PC-3 (cell line): ENCODE measurements at regions not wholly inside any gene's neighbourhood (a gene's known extent, or its start where the extent isn't known, plus 50 kb on each side); places are given as distances from the start of the nearest gene placed in this dataset.

Experiments used
- ATAC-seq: fragments of 200-7000 bp; cut with Tn5 transposase; 2 replicates; pipeline ENCODE4 v1.9.1; 2020; ENCODE audit warnings: mild to moderate bottlenecking, moderate library complexity
- BruUV-seq: library from RNA; stranded (reverse); fragments of 400-500 nt; replicated peaks from 2 replicates; lab custom pipeline; 2021; lab: Mats Ljungman, UMichigan
- CTCF ChIA-PET: fragments of 300-600 bp; sonication (Branson Sonifier 250); formaldehyde crosslinking; loops from one replicate; lab custom pipeline; 2022; ENCODE audit warnings: antibody characterized with exemption; lab: Charles Lee
- POLR2A ChIA-PET: fragments of 300-600 bp; sonication (Branson Sonifier 250); formaldehyde crosslinking; loops from one replicate; lab custom pipeline; 2022; ENCODE audit warnings: antibody characterized with exemption; ENCODE audit not compliant: unreplicated experiment; lab: Charles Lee
- DNase-seq: peaks from one replicate; pipeline ENCODE4 v3.0.0-alpha.2; 2015
- H2AFZ ChIP-seq: fragments of 300-600 bp; sonication (generic); 2 replicates; pipeline ENCODE4 v1.6.0; 2016; ENCODE audit warnings: antibody characterized with exemption, low read length
- H3F3A ChIP-seq: fragments of 300-600 bp; sonication (generic); one replicate; pipeline ENCODE4 v1.6.0; 2017; ENCODE audit warnings: antibody characterized with exemption, low read length, control low read depth, mild to moderate bottlenecking; ENCODE audit not compliant: unreplicated experiment
- H3K27ac ChIP-seq: fragments of 300-600 bp; sonication (generic); 2 replicates; pipeline ENCODE4 v1.5.1; 2016; ENCODE audit warnings: mild to moderate bottlenecking, low read length
- H3K27me3 ChIP-seq: fragments of 300-600 bp; sonication (generic); 2 replicates; pipeline ENCODE4 v1.6.1; 2016; ENCODE audit warnings: low read length, mixed read lengths
- H3K36me3 ChIP-seq: fragments of 300-600 bp; sonication (generic); 2 replicates; pipeline ENCODE4 v1.6.1; 2016; ENCODE audit warnings: low read depth, mixed run types, low read length, mixed read lengths
- H3K4me1 ChIP-seq: fragments of 300-600 bp; sonication (generic); 2 replicates; pipeline ENCODE4 v1.5.1; 2016; ENCODE audit warnings: low read length; ENCODE audit not compliant: insufficient read depth
- H3K4me2 ChIP-seq: fragments of 300-600 bp; sonication (generic); 2 replicates; pipeline ENCODE4 v1.6.0; 2016; ENCODE audit warnings: low read length
- H3K4me3 ChIP-seq: fragments of 300-600 bp; sonication (generic); 2 replicates; pipeline ENCODE4 v1.5.1; 2016; ENCODE audit warnings: mild to moderate bottlenecking, low read length, mixed read lengths
- H3K79me2 ChIP-seq: fragments of 300-600 bp; sonication (generic); 2 replicates; pipeline ENCODE4 v1.6.1; 2017; ENCODE audit warnings: low read length, mixed read lengths
- H3K9ac ChIP-seq: fragments of 300-600 bp; sonication (generic); 2 replicates; pipeline ENCODE4 v1.6.0; 2016; ENCODE audit warnings: mild to moderate bottlenecking, low read length
- H3K9me2 ChIP-seq: fragments of 300-600 bp; sonication (generic); replicated peaks from 2 replicates; pipeline ENCODE4 v1.6.1; 2016; ENCODE audit warnings: mixed run types, low read length, mixed read lengths
- H3K9me3 ChIP-seq: fragments of 300-600 bp; sonication (generic); 2 replicates; pipeline ENCODE4 v1.6.1; 2016; ENCODE audit warnings: low read length, mixed read lengths
- H4K20me1 ChIP-seq: fragments of 300-600 bp; sonication (generic); 2 replicates; pipeline ENCODE4 v1.6.1; 2016; ENCODE audit warnings: low read length, mixed read lengths
- CTCF ChIP-seq: fragments of 300-600 bp; sonication (generic); conservative IDR thresholded peaks from 2 replicates; pipeline ENCODE4 v1.5.1; 2017; ENCODE audit warnings: antibody characterized with exemption, low read depth, mild to moderate bottlenecking, low read length
- EZH2 ChIP-seq: fragments of 300-600 bp; sonication (generic); IDR thresholded peaks from one replicate; pipeline ENCODE4 v1.6.1; 2017; ENCODE audit warnings: antibody characterized with exemption, mild to moderate bottlenecking, low read length; ENCODE audit not compliant: unreplicated experiment
- EZH2phosphoT487 ChIP-seq: fragments of 300-600 bp; sonication (generic); IDR thresholded peaks from 2 replicates; pipeline ENCODE4 v1.6.1; 2018; ENCODE audit warnings: mild to moderate bottlenecking, antibody characterized with exemption, low read length, borderline replicate concordance
- intact Hi-C: fragments of 100-400 bp; cut with micrococcal nuclease; formaldehyde crosslinking; loops from 2 replicates; pipeline ENCODE4 v1.9.0; 2023

GRCh38 chr1:81149649-81150325 lies 650.9 kb upstream of the ADGRL2 start:
- Histone ChIP-seq H3K4me3 (no peak overlapping the region), H3K4me1 (no peaks in the 10 kb centered on the region), H3K9me3 (no peaks in the 10 kb centered on the region), H3K36me3 (no peaks in the 10 kb centered on the region), H3K27me3 (no peaks in the 10 kb centered on the region), H3K4me2 (no peak overlapping the region), H3F3A (no peaks in the 10 kb centered on the region), H3K9me2 (no peaks in the 10 kb centered on the region), H3K27ac (no peak overlapping the region), H4K20me1 (no peaks in the 10 kb centered on the region), H3K9ac (no peak overlapping the region), H3K79me2 (no peaks in the 10 kb centered on the region), H2AFZ (no peak overlapping the region)
- CTCF ChIA-PET, result no interaction called here
- DNase-seq (peak; percentile 21), ATAC-seq (peak; percentile 45)
- POLR2A ChIA-PET, result no interaction called here
- intact Hi-C loops, result no loop called here
- TF ChIP-seq CTCF, result no peak
- no peak for TF ChIP-seq EZH2
- no peak for TF ChIP-seq EZH2phosphoT487
- BruUV-seq, result no TSS peak

- no peaks in the 10 kb centered on the region for H3K27me3 ChIP-seq
- H3K79me2 ChIP-seq, result no peaks in the 10 kb centered on the region
- DNase-seq, result no peak
- no peaks in the 10 kb centered on the region for H3K9me3 ChIP-seq
- intact Hi-C loops, result no loop called here
- no peaks in the 10 kb centered on the region for H4K20me1 ChIP-seq
- no peak overlapping the region for H3K27ac ChIP-seq
- H3K4me3 ChIP-seq, result no peak overlapping the region
- H3K36me3 ChIP-seq, result no peaks in the 10 kb centered on the region
- H3K4me1 ChIP-seq, result peaks cover 5% of the 10 kb centered on the region
- H3K9me2 ChIP-seq, result no peaks in the 10 kb centered on the region
- no peak overlapping the region for H3K9ac ChIP-seq
- ChIA-PET CTCF (no interaction called here), POLR2A (no interaction called here)
- no peaks in the 10 kb centered on the region for H3F3A ChIP-seq
- no peak for ATAC-seq
- no peak overlapping the region for H2AFZ ChIP-seq
- no peak overlapping the region for H3K4me2 ChIP-seq
- TF ChIP-seq EZH2phosphoT487 (no peak), CTCF (no peak), EZH2 (no peak)
- BruUV-seq, result no TSS peak
Measured at GRCh38 chr1:81144240-81144825, 656.4 kb upstream of the ADGRL2 start.

- no TSS peak for BruUV-seq
- H3F3A ChIP-seq, result no peaks in the 10 kb centered on the region
- ChIA-PET POLR2A (no interaction called here), CTCF (no interaction called here)
- no peaks in the 10 kb centered on the region for H3K9me2 ChIP-seq
- H3K4me1 ChIP-seq, result peaks cover 5% of the 10 kb centered on the region
- no peaks in the 10 kb centered on the region for H3K9me3 ChIP-seq
- no peak overlapping the region for H2AFZ ChIP-seq
- ATAC-seq, result peak; percentile 69
- no peak overlapping the region for H3K9ac ChIP-seq
- no peak overlapping the region for H3K4me3 ChIP-seq
- DNase-seq, result peak; percentile 45
- H3K27me3 ChIP-seq, result no peaks in the 10 kb centered on the region
- H4K20me1 ChIP-seq, result no peaks in the 10 kb centered on the region
- no peak overlapping the region for H3K4me2 ChIP-seq
- no peaks in the 10 kb centered on the region for H3K36me3 ChIP-seq
- H3K27ac ChIP-seq, result no peak overlapping the region
- intact Hi-C loops, result no loop called here
- no peaks in the 10 kb centered on the region for H3K79me2 ChIP-seq
- no peak for TF ChIP-seq CTCF
- no peak for TF ChIP-seq EZH2
- TF ChIP-seq EZH2phosphoT487, result no peak
Measured at GRCh38 chr1:81142099-81142826, 658.5 kb upstream of the ADGRL2 start.
